ENCODE measurements at regions not wholly inside any gene's neighbourhood (a gene's known extent, or its start where the extent isn't known, plus 50 kb on each side); places are given as distances from the start of the nearest gene placed in this dataset.
A peak's percentile ranks its signal among the peaks of the same experiment; 100 is the strongest.

- Histone ChIP-seq H3K36me3 (ENCODE audit: control insufficient read depth, insufficient read depth, low read length) (no peaks in the 10 kb centered on the region), H3K4me1 (ENCODE audit: control insufficient read depth, insufficient read depth, low read length) (peaks cover 7% of the 10 kb centered on the region), H3K4me3 (ENCODE audit: low read length) (no peak overlapping the region), H3K27ac (ENCODE audit: low read length) (peak overlapping the region; percentile 26), H3K9me3 (replicated peaks; ENCODE audit: control insufficient read depth, low read depth, low read length) (no peaks in the 10 kb centered on the region), H3K27me3 (ENCODE audit: control insufficient read depth, insufficient read depth, low read length) (no peaks in the 10 kb centered on the region)
- DNase-seq: peak; percentile 57
- 72% methylated on average over 2 of the region's 3 CpGs for WGBS (ENCODE audit: insufficient coverage)
These were observed 160.5 kb downstream of the PAH start for GRCh38 chr12:102756530-102756929.

- H3K36me3 ChIP-seq (ENCODE audit: control insufficient read depth, insufficient read depth, low read length): no peaks in the 10 kb centered on the region
- DNase-seq: peak; percentile 38
- peaks cover 7% of the 10 kb centered on the region for H3K4me1 ChIP-seq (ENCODE audit: control insufficient read depth, insufficient read depth, low read length)
- no peaks in the 10 kb centered on the region for H3K27me3 ChIP-seq (ENCODE audit: control insufficient read depth, insufficient read depth, low read length)
- no peaks in the 10 kb centered on the region for H3K9me3 ChIP-seq (replicated peaks; ENCODE audit: control insufficient read depth, low read depth, low read length)
- no peak overlapping the region for H3K27ac ChIP-seq (ENCODE audit: low read length)
- 61% methylated on average over 3 of the region's 3 CpGs for WGBS (ENCODE audit: insufficient coverage)
- no peak overlapping the region for H3K4me3 ChIP-seq (ENCODE audit: low read length)
These were observed 161.8 kb downstream of the PAH start for GRCh38 chr12:102755266-102755665.

GRCh38 chr12:102753802-102754201 is 163.2 kb downstream of the PAH start:
- Histone ChIP-seq H3K9me3 (replicated peaks; ENCODE audit: control insufficient read depth, low read depth, low read length) (no peaks in the 10 kb centered on the region), H3K4me1 (ENCODE audit: control insufficient read depth, insufficient read depth, low read length) (peaks cover 7% of the 10 kb centered on the region), H3K36me3 (ENCODE audit: control insufficient read depth, insufficient read depth, low read length) (no peaks in the 10 kb centered on the region), H3K27me3 (ENCODE audit: control insufficient read depth, insufficient read depth, low read length) (no peaks in the 10 kb centered on the region), H3K4me3 (ENCODE audit: low read length) (no peak overlapping the region), H3K27ac (ENCODE audit: low read length) (no peak overlapping the region)
- no peak for DNase-seq
- no CpG with 5 or more reads among the region's 2 CpGs for WGBS (ENCODE audit: insufficient coverage)

GRCh38 chr12:102748704-102749103 is 168.3 kb downstream of the PAH start:
- no peak for DNase-seq
- H3K4me1 ChIP-seq (ENCODE audit: control insufficient read depth, insufficient read depth, low read length): no peaks in the 10 kb centered on the region
- no peaks in the 10 kb centered on the region for H3K36me3 ChIP-seq (ENCODE audit: control insufficient read depth, insufficient read depth, low read length)
- 100% methylated on average over 1 of the region's 3 CpGs for WGBS (ENCODE audit: insufficient coverage)
- no peaks in the 10 kb centered on the region for H3K27me3 ChIP-seq (ENCODE audit: control insufficient read depth, insufficient read depth, low read length)
- H3K9me3 ChIP-seq (replicated peaks; ENCODE audit: control insufficient read depth, low read depth, low read length): no peaks in the 10 kb centered on the region
- no peak overlapping the region for H3K27ac ChIP-seq (ENCODE audit: low read length)
- no peak overlapping the region for H3K4me3 ChIP-seq (ENCODE audit: low read length)

- Histone ChIP-seq H3K36me3 (ENCODE audit: control insufficient read depth, insufficient read depth, low read length) (no peaks in the 10 kb centered on the region), H3K4me3 (ENCODE audit: low read length) (no peak overlapping the region), H3K27me3 (ENCODE audit: control insufficient read depth, insufficient read depth, low read length) (no peaks in the 10 kb centered on the region), H3K9me3 (replicated peaks; ENCODE audit: control insufficient read depth, low read depth, low read length) (no peaks in the 10 kb centered on the region), H3K27ac (ENCODE audit: low read length) (no peak overlapping the region), H3K4me1 (ENCODE audit: control insufficient read depth, insufficient read depth, low read length) (no peaks in the 10 kb centered on the region)
- 69% methylated on average over 3 of the region's 4 CpGs for WGBS (ENCODE audit: insufficient coverage)
- DNase-seq: no peak
These were observed 170.1 kb downstream of the PAH start for GRCh38 chr12:102746963-102747362.

- Histone ChIP-seq H3K36me3 (ENCODE audit: control insufficient read depth, insufficient read depth, low read length) (no peaks in the 10 kb centered on the region), H3K4me1 (ENCODE audit: control insufficient read depth, insufficient read depth, low read length) (no peaks in the 10 kb centered on the region), H3K9me3 (replicated peaks; ENCODE audit: control insufficient read depth, low read depth, low read length) (no peaks in the 10 kb centered on the region), H3K4me3 (ENCODE audit: low read length) (no peak overlapping the region), H3K27me3 (ENCODE audit: control insufficient read depth, insufficient read depth, low read length) (no peaks in the 10 kb centered on the region), H3K27ac (ENCODE audit: low read length) (no peak overlapping the region)
- WGBS (ENCODE audit: insufficient coverage): 79% methylated on average over 2 of the region's 8 CpGs
- peak; percentile 61 for DNase-seq
These were observed 171.0 kb downstream of the PAH start for GRCh38 chr12:102745971-102746600.

- no peak for DNase-seq
- Histone ChIP-seq H3K27ac (ENCODE audit: low read length) (no peak overlapping the region), H3K4me1 (ENCODE audit: control insufficient read depth, insufficient read depth, low read length) (peaks cover 6% of the 10 kb centered on the region), H3K4me3 (ENCODE audit: low read length) (no peak overlapping the region), H3K9me3 (replicated peaks; ENCODE audit: control insufficient read depth, low read depth, low read length) (peaks cover 2% of the 10 kb centered on the region), H3K36me3 (ENCODE audit: control insufficient read depth, insufficient read depth, low read length) (no peaks in the 10 kb centered on the region), H3K27me3 (ENCODE audit: control insufficient read depth, insufficient read depth, low read length) (no peaks in the 10 kb centered on the region)
- no CpG with 5 or more reads among the region's 3 CpGs for WGBS (ENCODE audit: insufficient coverage)
These were observed 175.8 kb downstream of the PAH start for GRCh38 chr12:102741196-102741595.

- no CpG with 5 or more reads among the region's 3 CpGs for WGBS (ENCODE audit: insufficient coverage)
- Histone ChIP-seq H3K4me1 (ENCODE audit: control insufficient read depth, insufficient read depth, low read length) (peaks cover 6% of the 10 kb centered on the region), H3K27me3 (ENCODE audit: control insufficient read depth, insufficient read depth, low read length) (no peaks in the 10 kb centered on the region), H3K9me3 (replicated peaks; ENCODE audit: control insufficient read depth, low read depth, low read length) (peaks cover 2% of the 10 kb centered on the region), H3K27ac (ENCODE audit: low read length) (no peak overlapping the region), H3K4me3 (ENCODE audit: low read length) (no peak overlapping the region), H3K36me3 (ENCODE audit: control insufficient read depth, insufficient read depth, low read length) (no peaks in the 10 kb centered on the region)
- peak; percentile 91 for DNase-seq
These were observed 176.7 kb downstream of the PAH start for GRCh38 chr12:102740141-102740955.

GRCh38 chr12:102736328-102736727 is 180.7 kb downstream of the PAH start:
- WGBS (ENCODE audit: insufficient coverage): no CpG with 5 or more reads among the region's 1 CpG
- H3K36me3 ChIP-seq (ENCODE audit: control insufficient read depth, insufficient read depth, low read length): no peaks in the 10 kb centered on the region
- peaks cover 6% of the 10 kb centered on the region for H3K4me1 ChIP-seq (ENCODE audit: control insufficient read depth, insufficient read depth, low read length)
- no peak overlapping the region for H3K4me3 ChIP-seq (ENCODE audit: low read length)
- H3K9me3 ChIP-seq (replicated peaks; ENCODE audit: control insufficient read depth, low read depth, low read length): peaks cover 2% of the 10 kb centered on the region
- no peak overlapping the region for H3K27ac ChIP-seq (ENCODE audit: low read length)
- no peak for DNase-seq
- no peaks in the 10 kb centered on the region for H3K27me3 ChIP-seq (ENCODE audit: control insufficient read depth, insufficient read depth, low read length)

- peaks cover 5% of the 10 kb centered on the region for H3K4me1 ChIP-seq (ENCODE audit: control insufficient read depth, insufficient read depth, low read length)
- H3K27me3 ChIP-seq (ENCODE audit: control insufficient read depth, insufficient read depth, low read length): no peaks in the 10 kb centered on the region
- H3K36me3 ChIP-seq (ENCODE audit: control insufficient read depth, insufficient read depth, low read length): no peaks in the 10 kb centered on the region
- H3K4me3 ChIP-seq (ENCODE audit: low read length): no peak overlapping the region
- no peak overlapping the region for H3K27ac ChIP-seq (ENCODE audit: low read length)
- WGBS (ENCODE audit: insufficient coverage): 100% methylated on average over 1 of the region's 3 CpGs
- no peak for DNase-seq
- peaks cover 2% of the 10 kb centered on the region for H3K9me3 ChIP-seq (replicated peaks; ENCODE audit: control insufficient read depth, low read depth, low read length)
These were observed 181.9 kb downstream of the PAH start for GRCh38 chr12:102735104-102735503.
